CD4-positive, alpha-beta T cell (primary cell): ENCODE measurements at regions not wholly inside any gene's neighbourhood (a gene's known extent, or its start where the extent isn't known, plus 50 kb on each side); places are given as distances from the start of the nearest gene placed in this dataset.

Source experiments
- ATAC-seq: fragments of 200-7000 bp; cut with Tn5 transposase; one replicate; pipeline ENCODE4 v1.10.0; 2022; ENCODE audit warnings: mild to moderate bottlenecking; ENCODE audit not compliant: poor library complexity
- CTCF ChIA-PET: fragments of 350-600 bp; sonication (Branson Sonifier 250); formaldehyde crosslinking; loops from one replicate; lab custom pipeline; 2021; ENCODE audit warnings: antibody characterized with exemption, inconsistent platforms; lab: Charles Lee
- POLR2A ChIA-PET: fragments of 350-600 bp; sonication (Branson Sonifier 250); formaldehyde crosslinking; loops from one replicate; lab custom pipeline; 2021; ENCODE audit warnings: antibody characterized with exemption, inconsistent platforms; lab: Charles Lee
- DNase-seq, 14 experiments: peaks; one replicate each; pipeline ENCODE4 v3.0.0-alpha.2; 2013 to 2020; ENCODE audit warnings: mixed read lengths in 2 of 14
- H3K27ac ChIP-seq, 2 donors: one replicate each; pipeline versions ENCODE4 v1.5.1 to v1.7.0; 2013; ENCODE audit warnings: low read length in 2 of 2, low read depth in 1 of 2, mild to moderate bottlenecking in 1 of 2
- H3K27me3 ChIP-seq, 2 experiments: 1 replicate in 1 of 2; 2 replicates in 1 of 2; pipeline versions ENCODE4 v1.6.1 to v1.7.0; 2013; ENCODE audit warnings: low read length in 2 of 2, control low read depth in 1 of 2, mild to moderate bottlenecking in 1 of 2, moderate library complexity in 1 of 2; ENCODE audit not compliant: insufficient read depth in 2 of 2, control insufficient read depth in 1 of 2
- H3K36me3 ChIP-seq: one replicate; pipeline ENCODE4 v1.6.1; 2013; ENCODE audit warnings: low read length, control low read depth; ENCODE audit not compliant: insufficient read depth
- H3K4me1 ChIP-seq: one replicate; pipeline ENCODE4 v1.6.1; 2013; ENCODE audit warnings: low read length, control low read depth; ENCODE audit not compliant: insufficient read depth
- H3K4me3 ChIP-seq: one replicate; pipeline ENCODE4 v1.5.1; 2013; ENCODE audit warnings: mild to moderate bottlenecking, low read length, moderate library complexity
- H3K9me3 ChIP-seq, 2 experiments: 1 replicate in 1 of 2; 2 replicates in 1 of 2; pipeline versions ENCODE4 v1.6.1 to v1.7.0; 2013; ENCODE audit warnings: low read length in 2 of 2, mild to moderate bottlenecking in 2 of 2, control low read depth in 1 of 2, moderate library complexity in 1 of 2; ENCODE audit not compliant: control insufficient read depth in 1 of 2, insufficient read depth in 1 of 2
- H3K27ac Mint-ChIP-seq: one replicate; pipeline ENCODE4 v1.8.0; 2020; ENCODE audit warnings: mixed read lengths
- H3K27me3 Mint-ChIP-seq: one replicate; pipeline ENCODE4 v1.8.0; 2021; ENCODE audit warnings: mixed read lengths
- H3K36me3 Mint-ChIP-seq: one replicate; pipeline ENCODE4 v1.8.0; 2021; ENCODE audit warnings: low read depth, mixed read lengths
- H3K4me1 Mint-ChIP-seq: one replicate; pipeline ENCODE4 v1.8.0; 2021; ENCODE audit warnings: low read depth, mixed read lengths
- H3K4me3 Mint-ChIP-seq: one replicate; pipeline ENCODE4 v1.8.0; 2020; ENCODE audit warnings: mild to moderate bottlenecking, mixed read lengths
- H3K9me3 Mint-ChIP-seq: one replicate; pipeline ENCODE4 v1.8.0; 2020; ENCODE audit warnings: mixed read lengths
- CTCF ChIP-seq: fragments of 200-600 bp; IDR thresholded peaks from one replicate; pipeline ENCODE4 v1.8.0; 2022; ENCODE audit warnings: antibody characterized with exemption, mild to moderate bottlenecking
- intact Hi-C, 2 experiments: fragments of 100-400 bp; cut with DNase I in 1 of 2; cut with micrococcal nuclease in 1 of 2; formaldehyde crosslinking; loops; one replicate each; pipeline versions ENCODE4 v1.15.1 to v1.9.0; 2023 to 2025; cut with DNase I, micrococcal nuclease

- no peak overlapping the region for H3K27ac ChIP-seq
- DNase-seq: no peak
- no peaks in the 10 kb centered on the region for H3K9me3 ChIP-seq
- no peak for TF ChIP-seq CTCF
- intact Hi-C loops: no loop called here
- no peaks in the 10 kb centered on the region for H3K36me3 ChIP-seq
- POLR2A ChIA-PET: no interaction called here
- no peaks in the 10 kb centered on the region for H3K4me1 ChIP-seq
- Mint-ChIP-seq H3K27me3 (peaks cover 9% of the 10 kb centered on the region), H3K4me3 (no peak overlapping the region), H3K36me3 (no peaks in the 10 kb centered on the region), H3K4me1 (no peaks in the 10 kb centered on the region), H3K9me3 (no peaks in the 10 kb centered on the region), H3K27ac (no peak overlapping the region)
- CTCF ChIA-PET: no interaction called here
- H3K27me3 ChIP-seq: no peaks in the 10 kb centered on the region
- no peak overlapping the region for H3K4me3 ChIP-seq
- no peak for ATAC-seq
Observed at GRCh38 chrY:14139521-14139920, 83.5 kb downstream of the VCY1B start.

- Mint-ChIP-seq H3K4me1 (no peaks in the 10 kb centered on the region), H3K4me3 (no peak overlapping the region), H3K27ac (no peak overlapping the region), H3K36me3 (no peaks in the 10 kb centered on the region), H3K27me3 (no peaks in the 10 kb centered on the region), H3K9me3 (no peaks in the 10 kb centered on the region)
- CTCF ChIA-PET: no interaction called here
- H3K27me3 ChIP-seq: no peaks in the 10 kb centered on the region
- no peak overlapping the region for H3K4me3 ChIP-seq
- ATAC-seq: no peak
- POLR2A ChIA-PET: no interaction called here
- no peak overlapping the region for H3K27ac ChIP-seq
- intact Hi-C loops: no loop called here
- no peaks in the 10 kb centered on the region for H3K9me3 ChIP-seq
- DNase-seq: no peak
- H3K36me3 ChIP-seq: no peaks in the 10 kb centered on the region
- no peaks in the 10 kb centered on the region for H3K4me1 ChIP-seq
- no peak for TF ChIP-seq CTCF
Observed at GRCh38 chrY:14145614-14146013, 89.6 kb downstream of the VCY1B start.

GRCh38 chrY:14182776-14183175, 126.7 kb downstream of the VCY1B start:
- TF ChIP-seq CTCF: no peak
- no peaks in the 10 kb centered on the region for H3K4me1 ChIP-seq
- POLR2A ChIA-PET: no interaction called here
- H3K9me3 ChIP-seq: no peaks in the 10 kb centered on the region
- Mint-ChIP-seq H3K4me1 (no peaks in the 10 kb centered on the region), H3K36me3 (no peaks in the 10 kb centered on the region), H3K27me3 (no peaks in the 10 kb centered on the region), H3K27ac (no peak overlapping the region), H3K4me3 (no peak overlapping the region), H3K9me3 (no peaks in the 10 kb centered on the region)
- intact Hi-C loops: no loop called here
- DNase-seq (peak in 1 of 14 experiments; percentile 0), ATAC-seq (no peak)
- CTCF ChIA-PET: no interaction called here
- no peaks in the 10 kb centered on the region for H3K27me3 ChIP-seq
- no peak overlapping the region for H3K27ac ChIP-seq
- H3K36me3 ChIP-seq: no peaks in the 10 kb centered on the region
- H3K4me3 ChIP-seq: no peak overlapping the region
